Stimulated activated CD4-positive, alpha-beta T cell treated with anti-CD3 and anti-CD28 coated beads, Interleukin-15, amount 100 ng/mL, for 48 hours (primary cell): ENCODE measurements at regions not wholly inside any gene's neighbourhood (a gene's known extent, or its start where the extent isn't known, plus 50 kb on each side); places are given as distances from the start of the nearest gene placed in this dataset.

ENCODE experiments used
- DNase-seq, 2 donors: peaks; one replicate each; pipeline ENCODE4 v3.0.0-alpha.2; 2020; ENCODE audit warnings: low read depth in 2 of 2

DNA sequence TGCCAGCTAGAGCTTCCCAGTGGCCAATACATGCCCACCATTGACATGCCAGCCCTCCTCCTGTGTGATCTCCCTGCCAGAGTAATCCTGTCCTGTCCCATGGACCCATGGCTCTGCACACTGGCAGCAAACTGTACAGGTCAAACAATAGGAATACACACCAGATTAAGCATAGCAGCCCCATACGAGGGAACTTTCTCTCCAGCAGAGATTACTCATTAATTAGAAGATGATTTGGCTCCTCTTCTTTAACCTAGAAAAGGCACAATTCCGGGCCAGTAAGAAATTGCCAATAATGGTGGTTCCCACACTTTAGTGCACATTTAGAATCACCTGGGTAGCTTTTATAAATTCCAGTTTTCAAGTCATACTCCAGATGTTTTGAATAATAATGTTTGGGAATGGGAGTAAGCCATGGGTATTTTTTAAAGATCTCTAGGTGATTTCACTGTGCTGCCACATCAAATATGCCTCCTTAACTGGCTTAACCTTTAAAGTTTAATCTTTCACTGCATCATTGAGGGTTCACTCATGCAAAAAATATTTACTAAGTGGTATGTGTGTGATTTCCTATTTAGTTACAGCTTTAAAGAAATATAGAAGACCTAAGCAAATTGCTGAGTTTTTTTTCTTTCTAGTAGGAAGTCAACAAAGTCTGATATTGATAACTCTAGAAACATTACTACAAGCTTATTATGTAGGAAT, 277.6 kb upstream of the NWD2 start:
- DNase-seq = no peak

DNA sequence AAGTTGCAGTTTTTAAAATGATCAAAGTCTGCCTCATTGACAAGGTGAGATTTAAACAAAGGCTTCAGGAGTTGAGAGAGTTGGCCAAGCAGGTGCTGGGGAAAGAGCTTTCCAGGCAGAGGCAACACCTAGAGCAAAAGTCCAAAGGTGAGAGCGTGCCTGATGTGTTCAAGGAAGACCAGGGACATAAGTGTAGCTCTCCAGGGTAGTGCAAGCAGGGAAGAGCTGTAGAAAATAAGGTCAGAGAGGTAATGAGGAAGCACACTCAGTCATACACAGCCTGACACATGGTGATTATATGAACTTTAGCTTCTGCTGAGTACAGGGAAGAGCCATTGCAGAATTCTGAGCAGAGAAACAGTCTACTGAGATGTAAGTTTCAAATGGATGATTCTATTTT, 265.0 kb upstream of the NWD2 start:
- DNase-seq = no peak

DNA sequence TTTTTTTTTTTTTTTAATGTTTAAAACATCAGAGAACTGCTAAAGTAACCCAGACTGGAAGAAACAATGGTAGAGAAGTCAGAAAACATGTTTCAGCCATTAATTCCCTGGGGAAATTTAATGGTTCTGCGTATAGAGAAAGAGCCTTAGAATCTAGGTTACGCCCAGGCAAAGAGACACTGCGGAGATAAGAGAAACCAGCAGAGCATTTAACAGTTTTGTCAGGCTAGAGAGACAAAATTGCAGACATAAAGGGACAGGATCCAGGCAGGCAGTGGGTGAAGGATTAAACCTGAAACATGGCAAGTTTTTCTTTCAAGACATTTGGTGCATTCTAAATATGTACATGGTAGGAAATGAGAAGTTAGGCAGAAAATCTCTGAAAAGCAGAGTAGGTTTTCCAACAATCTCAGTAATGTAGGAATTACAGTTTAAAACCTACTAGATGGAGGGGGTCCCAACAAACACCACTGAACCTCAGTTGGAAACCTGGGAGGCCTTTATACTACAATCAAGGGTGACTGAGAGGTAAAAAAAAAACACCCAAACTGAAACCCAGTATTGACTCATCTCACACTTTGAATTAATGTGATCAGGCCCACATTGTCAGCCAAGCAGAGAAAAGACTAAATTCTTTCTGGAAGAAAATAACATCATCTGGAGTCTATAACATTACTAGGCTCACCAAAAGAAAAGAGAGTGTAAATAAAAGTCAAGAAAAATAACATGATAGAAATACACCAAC, 254.2 kb upstream of the NWD2 start:
- no peak for DNase-seq

DNA sequence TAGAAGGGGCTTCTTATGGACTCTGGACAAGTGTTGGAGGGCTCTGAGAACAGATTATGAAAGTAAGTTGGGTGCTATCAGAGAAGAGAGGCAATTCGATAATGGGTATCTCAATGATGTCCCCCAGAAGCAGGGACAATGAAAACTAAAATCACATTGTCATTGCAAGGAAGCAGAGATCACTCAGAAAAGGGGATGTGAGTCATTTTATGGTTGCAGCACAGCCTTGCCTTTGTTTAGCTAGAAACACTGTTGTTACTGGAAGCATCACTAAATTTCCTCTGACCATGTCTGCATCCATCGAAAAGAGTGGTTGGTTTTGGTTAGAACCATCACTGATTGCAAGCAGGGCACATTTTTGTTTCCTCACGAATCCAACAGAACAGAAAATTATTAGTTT, 246.8 kb upstream of the NWD2 start:
- no peak for DNase-seq

DNA sequence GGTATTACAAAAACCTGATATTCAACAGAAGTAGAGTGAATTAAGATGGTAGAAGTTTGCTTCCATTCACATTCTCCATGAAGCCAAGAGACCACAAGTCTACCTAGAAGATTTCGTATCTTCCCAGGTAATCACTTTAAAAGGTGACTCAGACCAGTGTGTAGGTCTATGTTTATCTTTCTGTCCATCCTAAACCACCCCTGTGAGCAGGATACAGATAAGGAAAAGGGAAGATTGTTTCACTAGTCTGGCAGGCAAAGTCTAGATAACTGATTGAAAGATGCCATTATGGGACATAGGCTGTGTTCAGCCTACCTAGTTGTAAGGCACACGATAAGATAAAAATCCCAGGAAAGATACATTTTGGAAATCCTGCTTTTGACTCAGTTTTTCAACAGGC, 244.3 kb upstream of the NWD2 start:
- no peak for DNase-seq

DNA sequence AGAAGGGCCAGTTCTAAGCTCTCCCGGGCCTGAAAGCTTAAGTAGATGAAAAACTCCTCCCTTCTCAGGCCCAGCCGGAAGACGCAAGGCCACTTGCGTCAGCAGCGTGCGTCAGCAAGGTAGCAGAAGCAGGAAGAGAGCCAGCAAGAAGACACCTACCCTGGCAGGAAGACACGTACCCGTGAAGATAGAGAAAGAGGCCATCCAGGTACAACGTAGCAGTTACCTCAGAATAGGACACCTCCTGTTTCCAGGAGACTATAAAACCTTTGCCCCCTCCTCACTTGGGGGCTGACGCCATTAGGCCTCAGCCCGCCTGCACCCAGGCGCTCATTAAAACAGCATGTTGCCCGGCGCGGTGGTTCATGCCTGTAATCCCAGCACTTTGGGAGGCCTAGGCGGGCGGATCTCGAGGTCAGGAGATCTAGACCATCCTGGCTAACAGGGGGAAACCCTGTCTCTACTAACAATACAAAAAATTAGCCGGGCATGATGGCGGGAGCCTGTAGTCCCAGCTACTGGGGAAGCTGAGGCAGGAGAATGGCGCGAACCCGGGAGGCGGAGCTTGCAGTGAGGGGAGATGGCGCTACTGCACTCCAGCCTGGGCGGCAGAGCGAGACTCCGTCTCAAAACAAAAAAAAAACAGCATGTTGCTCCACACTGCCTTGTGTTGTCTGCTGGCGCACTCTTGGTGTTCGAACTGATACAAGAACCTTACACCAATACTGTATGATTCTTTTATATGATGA, 242.7 kb upstream of the NWD2 start:
- no peak for DNase-seq

DNA sequence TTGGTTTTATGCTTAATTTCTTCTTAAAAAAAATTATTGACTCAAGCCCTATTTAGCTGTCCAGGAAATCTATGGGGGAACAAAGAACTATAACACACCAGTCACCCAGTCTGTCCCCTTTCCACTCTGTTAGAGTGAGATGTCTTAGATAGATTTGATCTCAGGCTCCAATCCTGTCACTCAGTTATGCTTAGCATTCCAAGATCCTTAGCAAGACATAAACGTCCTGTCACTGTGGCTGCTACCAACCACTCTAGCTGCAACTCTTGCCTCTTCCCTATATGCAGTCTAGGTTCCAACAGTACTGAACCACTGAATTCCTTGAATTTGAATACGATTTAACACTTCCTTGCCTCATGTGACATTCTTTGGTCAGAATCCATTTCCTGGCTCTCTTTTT, 241.9 kb upstream of the NWD2 start:
- no peak for DNase-seq

DNA sequence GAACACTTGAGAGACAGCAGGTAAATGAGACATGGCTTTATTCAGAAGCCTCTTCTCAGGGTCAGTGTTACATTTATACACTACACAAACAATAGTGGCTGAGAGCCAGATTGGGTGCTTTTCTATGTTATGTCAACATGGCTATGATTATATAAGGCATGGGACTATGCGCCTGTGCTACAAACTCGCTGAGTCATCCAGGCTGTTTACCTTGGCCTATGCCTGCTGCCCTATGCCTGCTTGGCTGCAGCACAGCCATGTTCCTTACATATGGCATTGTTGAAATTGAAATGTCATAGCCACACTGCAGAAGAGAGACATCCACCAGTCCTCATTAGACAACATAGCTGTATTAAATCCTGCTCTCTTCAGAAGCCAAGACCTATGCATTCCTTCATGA, 236.3 kb upstream of the NWD2 start:
- no peak for DNase-seq

DNA sequence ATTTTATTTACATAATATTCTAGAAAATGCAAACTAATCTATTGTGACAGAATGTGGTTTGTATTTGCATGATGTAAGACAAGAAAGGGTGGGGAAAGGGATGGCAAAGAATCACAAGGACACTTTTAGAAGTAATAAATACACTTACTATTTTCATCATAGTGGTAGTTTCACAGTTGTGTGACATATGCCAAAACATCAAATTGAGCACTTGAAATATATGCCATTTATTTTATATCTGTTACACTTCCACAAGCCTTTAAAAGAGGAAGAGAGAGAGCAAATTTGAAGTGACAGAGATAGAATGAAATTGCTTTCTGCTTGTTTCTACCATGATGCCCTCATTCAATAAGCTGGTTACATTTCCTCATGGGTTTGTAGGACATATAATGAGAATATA, 230.0 kb upstream of the NWD2 start:
- DNase-seq = no peak

DNA sequence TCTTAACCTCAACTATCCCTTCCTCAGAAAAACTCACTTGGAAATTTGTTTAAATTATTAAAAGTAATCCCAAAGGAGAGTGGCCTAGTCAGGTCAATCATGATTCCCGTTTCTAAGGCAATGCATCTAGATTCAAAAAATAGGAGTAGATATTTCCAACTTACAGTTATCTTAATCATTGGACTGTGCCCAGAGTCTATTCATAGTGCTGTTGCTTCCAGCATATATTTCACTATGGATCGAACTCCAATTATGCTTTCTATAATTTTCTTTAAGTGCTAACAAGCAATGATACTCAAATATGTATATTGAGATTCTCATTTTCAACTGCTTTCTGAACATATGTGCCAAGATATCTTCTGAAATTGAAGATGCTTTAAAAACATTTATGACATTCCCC, 229.2 kb upstream of the NWD2 start:
- DNase-seq = no peak

DNA sequence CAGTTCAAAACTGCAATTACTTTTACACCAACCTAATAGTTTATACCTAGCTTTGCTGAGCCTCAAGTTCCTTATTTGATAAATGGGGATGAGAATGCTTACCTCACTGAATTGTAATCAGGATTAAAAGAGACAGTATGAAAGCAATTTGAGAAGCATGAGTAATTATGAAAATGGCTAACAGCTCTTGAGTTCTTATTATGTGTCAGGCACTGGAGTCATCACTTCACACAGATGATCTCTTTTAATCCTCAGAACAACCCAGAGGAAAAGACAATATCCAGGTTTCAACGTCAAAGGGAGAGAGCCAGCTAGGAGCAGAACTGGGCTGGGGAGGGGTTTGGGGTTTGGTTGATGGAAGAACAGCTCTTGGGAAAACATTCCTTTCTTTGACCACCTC, 221.0 kb upstream of the NWD2 start:
- DNase-seq = no peak

DNA sequence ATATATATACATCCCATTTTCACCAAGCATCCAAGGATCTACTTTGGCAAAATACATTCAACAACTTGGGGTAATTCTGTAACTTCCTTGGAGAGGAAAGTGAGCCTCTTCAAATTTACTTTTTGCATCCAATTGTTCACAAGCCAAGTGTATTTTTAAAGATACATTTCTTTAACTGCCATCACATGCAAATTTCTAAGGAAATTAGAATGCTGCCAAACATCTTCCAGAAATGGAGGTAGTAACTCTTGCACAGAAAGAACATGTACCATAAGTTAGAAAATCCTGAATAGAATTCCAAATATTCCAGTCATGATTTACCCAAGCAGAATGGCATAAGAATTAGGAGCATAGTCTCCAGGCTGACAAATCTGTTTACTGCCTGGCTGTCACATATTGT, 220.5 kb upstream of the NWD2 start:
- no peak for DNase-seq

DNA sequence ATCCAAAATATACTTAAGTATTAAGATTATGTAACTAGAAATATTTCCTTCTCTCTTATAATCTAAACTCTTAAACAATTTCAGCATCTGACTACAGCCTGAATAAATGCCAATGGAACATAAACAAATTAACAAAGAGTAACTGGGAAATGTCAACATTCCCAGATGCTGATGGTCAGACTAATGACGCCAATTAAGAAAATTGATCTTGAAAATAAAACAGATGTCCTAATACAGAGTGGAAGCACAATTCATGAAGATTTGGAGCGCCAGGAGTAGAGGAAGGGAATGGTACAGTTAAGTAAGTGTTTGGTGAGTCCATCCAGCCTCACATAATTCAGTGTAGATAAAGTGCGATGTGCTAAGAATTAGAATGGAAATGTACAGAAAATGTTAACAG, 203.7 kb upstream of the NWD2 start:
- no peak for DNase-seq

DNA sequence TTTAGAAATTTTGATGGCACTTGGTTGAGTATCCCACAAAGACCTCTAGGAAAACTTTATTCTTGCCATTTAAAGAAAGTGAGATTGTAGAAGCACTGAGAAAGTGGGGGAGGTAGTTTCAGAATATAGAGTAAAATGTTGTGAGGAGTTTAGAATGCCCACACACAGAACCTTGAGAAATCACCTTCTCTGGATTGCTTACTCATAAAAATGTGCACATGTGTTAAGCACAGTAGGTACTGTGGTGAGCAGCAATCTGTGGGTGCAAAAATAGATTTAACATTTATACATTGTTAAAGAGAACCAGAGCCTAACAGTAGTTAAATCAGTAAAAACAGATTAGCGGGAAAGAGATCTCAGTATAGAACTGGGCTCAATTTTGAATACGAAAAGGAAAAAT, 201.2 kb upstream of the NWD2 start:
- no peak for DNase-seq

DNA sequence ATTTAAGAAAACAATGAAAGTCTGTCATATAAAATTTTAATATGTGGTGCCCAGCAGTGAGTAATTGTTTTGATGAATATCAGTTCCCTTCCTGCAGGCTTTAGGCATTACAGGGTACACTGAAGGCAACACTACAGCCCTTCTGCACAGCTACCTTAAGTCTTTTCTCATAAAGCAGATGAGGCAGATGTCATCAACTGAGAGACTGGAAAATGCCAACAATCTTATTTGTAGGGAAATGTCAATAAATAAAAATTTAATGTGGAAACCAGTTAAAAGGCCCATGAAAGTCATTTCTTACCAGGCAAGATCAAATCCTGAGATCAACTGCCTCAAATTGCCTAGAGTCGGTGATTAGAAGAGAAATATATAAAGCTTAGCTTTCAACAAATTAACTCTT, 193.4 kb upstream of the NWD2 start:
- no peak for DNase-seq

DNA sequence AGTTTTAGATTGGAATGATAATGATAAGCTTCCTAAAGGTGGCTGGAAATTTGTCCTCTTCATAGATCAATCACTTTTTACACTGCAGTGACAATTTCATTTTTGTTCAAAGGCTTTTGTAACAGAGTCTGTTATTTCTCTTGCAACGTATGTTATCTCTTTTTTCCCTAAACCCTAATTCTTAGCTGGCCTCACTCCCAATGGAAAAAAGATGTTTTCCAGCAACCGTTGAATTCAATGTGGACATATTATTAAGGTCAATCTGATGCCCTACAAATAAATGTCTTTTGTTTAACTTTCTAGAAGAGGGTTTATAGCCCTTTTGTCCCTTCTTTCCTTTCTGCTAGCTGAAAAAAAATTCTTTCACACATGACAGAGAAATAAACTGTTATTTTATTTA, 192.7 kb upstream of the NWD2 start:
- no peak for DNase-seq

DNA sequence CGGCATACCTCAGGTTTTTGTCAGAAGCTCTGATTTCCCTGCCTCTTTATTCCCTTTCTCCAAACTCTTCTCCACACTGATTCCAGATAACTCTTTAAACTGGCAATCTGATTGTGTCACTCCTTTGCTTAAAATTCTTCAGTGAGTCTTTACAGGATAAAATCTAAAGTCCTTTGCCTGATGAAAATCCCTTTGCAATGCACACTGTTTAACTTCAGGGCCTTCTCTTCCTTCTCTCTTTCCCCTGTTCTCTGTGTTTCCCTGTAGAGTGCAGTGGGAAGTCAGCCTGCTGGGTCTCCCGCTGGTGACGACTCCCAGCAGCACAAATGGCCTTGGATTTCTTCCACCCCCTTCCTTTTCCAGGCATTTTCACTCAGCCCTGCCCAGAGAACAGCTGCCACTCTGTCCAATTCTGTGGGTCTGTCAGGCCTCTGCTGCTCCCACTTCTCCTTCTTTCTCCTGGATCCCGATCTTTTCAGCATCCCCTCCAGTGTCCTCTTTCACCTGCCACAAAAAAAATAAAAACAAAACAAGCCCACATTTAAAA, 189.9 kb upstream of the NWD2 start:
- no peak for DNase-seq

DNA sequence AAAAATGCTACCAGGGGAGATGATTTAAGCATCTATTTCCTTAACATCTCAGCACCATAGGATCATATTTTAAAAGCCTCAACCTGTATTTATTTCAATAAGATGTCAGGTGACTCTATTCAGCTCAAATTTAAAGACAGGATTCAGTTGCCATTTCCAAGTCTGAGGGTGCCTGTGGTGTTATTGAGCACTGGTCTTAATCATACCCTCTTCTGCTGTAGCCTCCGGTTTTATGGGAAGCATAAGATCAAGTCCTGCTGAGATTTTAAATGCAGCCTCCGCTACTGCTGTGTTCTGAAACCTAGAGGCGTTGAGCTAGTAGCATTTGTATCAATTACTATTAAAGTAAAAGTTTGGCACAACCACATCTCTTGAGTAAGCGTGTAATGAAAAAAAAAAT, 185.7 kb upstream of the NWD2 start:
- no peak for DNase-seq

DNA sequence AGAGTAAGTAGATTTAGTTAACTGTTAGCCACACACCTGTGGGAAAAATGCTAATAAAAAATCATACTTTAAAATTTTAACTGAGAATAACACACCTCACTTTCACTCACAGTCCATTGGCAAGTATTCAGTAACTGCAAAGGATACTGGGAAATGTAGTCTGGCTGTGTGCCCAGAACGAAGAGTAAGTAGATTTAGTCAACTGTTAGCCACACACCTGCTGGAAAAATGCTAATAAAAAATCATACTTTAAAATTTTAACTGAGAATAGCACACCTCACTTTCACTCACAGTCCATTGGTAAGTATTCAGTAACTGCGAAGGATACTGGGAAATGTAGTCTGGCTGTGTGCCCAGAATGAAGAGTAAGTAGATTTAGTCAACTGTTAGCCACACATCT, 178.4 kb upstream of the NWD2 start:
- no peak for DNase-seq

DNA sequence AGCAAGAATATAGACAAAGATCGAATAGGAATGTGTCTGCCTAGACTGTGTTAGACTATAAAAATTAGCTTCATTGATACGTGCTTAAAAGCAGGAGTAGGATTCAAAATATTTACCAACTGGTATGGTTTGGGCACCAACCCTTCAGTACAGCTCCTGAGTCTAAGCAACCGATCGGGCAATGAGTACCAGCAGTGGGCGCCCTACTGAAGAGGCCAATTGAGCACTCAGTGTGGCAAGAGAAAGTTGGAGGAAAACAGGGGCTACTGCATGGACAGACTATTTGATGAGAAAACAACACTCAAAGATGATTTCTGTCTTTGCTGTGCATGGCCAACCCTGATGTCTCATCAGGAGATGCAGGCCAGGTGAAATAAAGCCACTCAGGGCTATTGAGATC, 176.0 kb upstream of the NWD2 start:
- DNase-seq = no peak

DNA sequence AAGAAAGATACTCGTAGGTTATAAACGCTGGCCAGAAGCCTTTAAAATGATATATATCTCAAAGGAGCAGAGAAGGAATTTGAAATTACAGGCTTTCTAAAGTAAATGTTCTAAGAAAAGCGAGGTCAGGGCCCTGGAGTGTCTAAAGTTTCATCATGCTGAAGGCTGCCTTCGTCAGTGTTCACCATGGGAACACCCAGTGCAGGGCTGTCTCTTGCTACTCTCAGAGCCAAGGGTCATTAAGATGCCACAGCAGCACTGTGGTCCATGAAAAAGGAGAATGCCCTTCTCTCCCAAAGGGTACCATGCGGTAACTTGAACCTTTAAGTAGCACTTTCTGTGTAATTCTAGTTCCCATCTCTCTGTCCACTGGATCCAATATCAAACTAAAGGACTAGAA, 174.5 kb upstream of the NWD2 start:
- no peak for DNase-seq

DNA sequence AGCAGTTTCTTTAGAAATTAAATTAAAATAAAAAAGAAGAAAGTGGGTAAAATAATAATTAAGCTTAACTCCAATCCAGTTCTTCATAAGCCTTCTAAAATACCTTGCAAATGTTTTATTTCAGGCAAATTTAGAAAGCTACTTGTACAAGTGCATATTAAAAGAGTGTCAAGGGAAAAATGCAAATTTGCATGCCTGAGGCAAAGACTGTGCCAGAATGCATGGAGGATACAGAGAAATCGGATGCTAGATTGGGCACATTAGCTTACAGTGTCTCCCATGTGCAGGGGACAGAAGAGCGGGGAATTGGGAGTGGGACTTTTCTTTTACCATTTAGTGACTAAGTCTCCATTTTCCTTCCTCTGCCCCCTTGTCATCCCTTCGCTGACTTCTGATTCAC, 173.0 kb upstream of the NWD2 start:
- DNase-seq = no peak
